Bronchial epithelial cell (primary cell): ENCODE measurements at regions not wholly inside any gene's neighbourhood (a gene's known extent, or its start where the extent isn't known, plus 50 kb on each side); places are given as distances from the start of the nearest gene placed in this dataset.

Source experiments
- DNase-seq: peaks from one replicate; pipeline ENCODE4 v3.0.0-alpha.2; 2010; ENCODE audit warnings: low read depth
- FAIRE-seq: peaks from 2 replicates; lab custom pipeline; 2011; peaks lifted over from hg19 to GRCh38; lab: Jason Lieb, UNC
- H3K27me3 ChIP-seq: 2 replicates; pipeline ENCODE4 v1.5.1; 2011; ENCODE audit warnings: low read length; ENCODE audit not compliant: control insufficient read depth, insufficient read depth
- H3K36me3 ChIP-seq: 2 replicates; pipeline ENCODE4 v1.5.1; 2011; ENCODE audit warnings: low read length; ENCODE audit not compliant: control insufficient read depth, insufficient read depth
- H3K4me3 ChIP-seq: 2 replicates; pipeline ENCODE4 v1.5.1; 2011; ENCODE audit warnings: mild to moderate bottlenecking, low read depth, low read length, control low read depth
- CTCF ChIP-seq: IDR thresholded peaks from 2 replicates; pipeline ENCODE4 v1.5.1; 2011; ENCODE audit warnings: mild to moderate bottlenecking, moderate library complexity, low read length, control low read depth, inconsistent platforms; ENCODE audit not compliant: insufficient read depth, severe bottlenecking

- FAIRE-seq = no peak
- TF ChIP-seq CTCF = no peak
- no peaks in the 10 kb centered on the region for H3K36me3 ChIP-seq
- peak; percentile 26 for DNase-seq
- no peaks in the 10 kb centered on the region for H3K27me3 ChIP-seq
- H3K4me3 ChIP-seq = no peak overlapping the region
Observed at GRCh38 chr6:113073611-113074191, 726.6 kb downstream of the RFPL4B start.

- Histone ChIP-seq H3K27me3 (no peaks in the 10 kb centered on the region), H3K36me3 (no peaks in the 10 kb centered on the region), H3K4me3 (no peak overlapping the region)
- no peak for TF ChIP-seq CTCF
- FAIRE-seq (no peak), DNase-seq (no peak)
Observed at GRCh38 chr6:113076116-113076515, 729.0 kb downstream of the RFPL4B start.

- no peak for DNase-seq
- no peak for TF ChIP-seq CTCF
- Histone ChIP-seq H3K36me3 (no peaks in the 10 kb centered on the region), H3K4me3 (no peak overlapping the region), H3K27me3 (no peaks in the 10 kb centered on the region)
- no peak for FAIRE-seq
Observed at GRCh38 chr6:113076816-113077215, 729.7 kb downstream of the RFPL4B start.

GRCh38 chr6:113077794-113078193, 730.7 kb downstream of the RFPL4B start:
- FAIRE-seq (no peak), DNase-seq (peak; percentile 36)
- Histone ChIP-seq H3K4me3 (no peak overlapping the region), H3K36me3 (no peaks in the 10 kb centered on the region), H3K27me3 (no peaks in the 10 kb centered on the region)
- TF ChIP-seq CTCF = no peak

- FAIRE-seq = no peak
Observed at GRCh38 chr6:113078791-113079190, 731.7 kb downstream of the RFPL4B start.

More at GRCh38 chr6:113078791-113079190, 731.7 kb downstream of the RFPL4B start:
- no peak for DNase-seq
- no peak for TF ChIP-seq CTCF
- H3K36me3 ChIP-seq = no peaks in the 10 kb centered on the region
- H3K4me3 ChIP-seq = no peak overlapping the region
- H3K27me3 ChIP-seq = no peaks in the 10 kb centered on the region
